ENCODE measurements at regions not wholly inside any gene's neighbourhood (a gene's known extent, or its start where the extent isn't known, plus 50 kb on each side); places are given as distances from the start of the nearest gene placed in this dataset.
A peak's percentile ranks its signal among the peaks of the same experiment; 100 is the strongest.

GRCh38 chr1:187252923-187253322 lies 424.2 kb downstream of the PLA2G4A start:
- TF ChIP-seq FOXM1 (IDR thresholded peaks at IDR 0.05; ENCODE audit: borderline replicate concordance, low read depth) (no peak), NFIC (IDR thresholded peaks at IDR 0.05) (no peak), EGR1 (IDR thresholded peaks at IDR 0.05) (no peak), REST (IDR thresholded peaks at IDR 0.05; ENCODE audit: low read depth) (no peak), CEBPB (IDR thresholded peaks at IDR 0.05) (no peak), EP300 (IDR thresholded peaks at IDR 0.05; ENCODE audit: borderline replicate concordance) (no peak), CREB1 (IDR thresholded peaks at IDR 0.05; ENCODE audit: low read depth) (no peak), ZBTB7A (IDR thresholded peaks at IDR 0.05; ENCODE audit: low read depth) (no peak), TEAD4 (IDR thresholded peaks at IDR 0.05) (no peak), TAF1 (IDR thresholded peaks at IDR 0.05; ENCODE audit: low read depth) (no peak), YY1 (IDR thresholded peaks at IDR 0.05; ENCODE audit: low read depth) (no peak)
- TF ChIP-seq, protein P1, sequence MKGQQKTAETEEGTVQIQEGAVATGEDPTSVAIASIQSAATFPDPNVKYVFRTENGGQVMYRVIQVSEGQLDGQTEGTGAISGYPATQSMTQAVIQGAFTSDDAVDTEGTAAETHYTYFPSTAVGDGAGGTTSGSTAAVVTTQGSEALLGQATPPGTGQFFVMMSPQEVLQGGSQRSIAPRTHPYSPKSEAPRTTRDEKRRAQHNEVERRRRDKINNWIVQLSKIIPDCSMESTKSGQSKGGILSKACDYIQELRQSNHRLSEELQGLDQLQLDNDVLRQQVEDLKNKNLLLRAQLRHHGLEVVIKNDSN (IDR thresholded peaks at IDR 0.05) = no peak
- TF ChIP-seq, protein P2, sequence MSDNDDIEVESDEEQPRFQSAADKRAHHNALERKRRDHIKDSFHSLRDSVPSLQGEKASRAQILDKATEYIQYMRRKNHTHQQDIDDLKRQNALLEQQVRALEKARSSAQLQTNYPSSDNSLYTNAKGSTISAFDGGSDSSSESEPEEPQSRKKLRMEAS (IDR thresholded peaks at IDR 0.05) = no peak

GRCh38 chr1:187257476-187257875 lies 428.7 kb downstream of the PLA2G4A start:
- no peak for TF ChIP-seq TAF1 (IDR thresholded peaks at IDR 0.05; ENCODE audit: low read depth)
- TF ChIP-seq EP300 (IDR thresholded peaks at IDR 0.05; ENCODE audit: borderline replicate concordance) = no peak
- TF ChIP-seq FOXM1 (IDR thresholded peaks at IDR 0.05; ENCODE audit: borderline replicate concordance, low read depth) = no peak
- TF ChIP-seq, protein P2 (IDR thresholded peaks at IDR 0.05) = no peak

- TF ChIP-seq EP300 (IDR thresholded peaks at IDR 0.05; ENCODE audit: borderline replicate concordance) (no peak), TAF1 (IDR thresholded peaks at IDR 0.05; ENCODE audit: low read depth) (no peak), RAD21 (IDR thresholded peaks at IDR 0.05; ENCODE audit: low read depth) (no peak), CREB1 (IDR thresholded peaks at IDR 0.05; ENCODE audit: low read depth) (no peak), EGR1 (IDR thresholded peaks at IDR 0.05) (no peak)
- TF ChIP-seq, protein P2 (IDR thresholded peaks at IDR 0.05) = no peak
Measured at GRCh38 chr1:187261637-187262036, 432.9 kb downstream of the PLA2G4A start.

DNA sequence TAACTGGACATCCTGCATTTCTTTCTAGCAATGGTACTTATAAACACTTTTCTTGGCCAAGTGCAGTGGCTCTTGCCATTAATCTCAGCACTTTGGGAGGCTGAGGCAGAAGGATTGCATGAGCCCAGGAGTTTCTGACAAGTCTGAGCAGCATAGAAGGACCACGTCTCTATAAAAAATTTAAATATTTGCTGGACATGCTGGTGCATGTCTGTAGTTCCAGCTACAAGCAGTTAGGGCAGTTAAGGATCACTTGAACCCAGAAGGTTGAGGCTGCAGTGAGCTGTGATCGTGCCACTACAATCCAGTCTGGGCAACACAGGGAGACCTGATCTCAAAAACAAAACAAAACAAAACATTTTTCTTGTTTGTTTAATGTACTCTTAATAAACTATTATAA lies 434.0 kb downstream of the PLA2G4A start:
- no peak for TF ChIP-seq TAF1 (IDR thresholded peaks at IDR 0.05; ENCODE audit: low read depth)
- no peak for TF ChIP-seq CEBPB (IDR thresholded peaks at IDR 0.05)
- TF ChIP-seq TEAD4 (IDR thresholded peaks at IDR 0.05) = no peak
- TF ChIP-seq REST (IDR thresholded peaks at IDR 0.05; ENCODE audit: low read depth) = no peak
- TF ChIP-seq FOXM1 (IDR thresholded peaks at IDR 0.05; ENCODE audit: borderline replicate concordance, low read depth) = no peak
- TF ChIP-seq ZBTB7A (IDR thresholded peaks at IDR 0.05; ENCODE audit: low read depth) = no peak
- TF ChIP-seq CREB1 (IDR thresholded peaks at IDR 0.05; ENCODE audit: low read depth) = no peak
- TF ChIP-seq, protein P2 (IDR thresholded peaks at IDR 0.05) = no peak
- TF ChIP-seq, protein P1 (IDR thresholded peaks at IDR 0.05) = no peak
- TF ChIP-seq EP300 (IDR thresholded peaks at IDR 0.05; ENCODE audit: borderline replicate concordance) = no peak
- TF ChIP-seq TCF12 (IDR thresholded peaks at IDR 0.05; ENCODE audit: low read depth) = no peak
- no peak for TF ChIP-seq RAD21 (IDR thresholded peaks at IDR 0.05; ENCODE audit: low read depth)
- no peak for TF ChIP-seq NFIC (IDR thresholded peaks at IDR 0.05)
- TF ChIP-seq YY1 (IDR thresholded peaks at IDR 0.05; ENCODE audit: low read depth) = no peak
- no peak for TF ChIP-seq EGR1 (IDR thresholded peaks at IDR 0.05)

DNA sequence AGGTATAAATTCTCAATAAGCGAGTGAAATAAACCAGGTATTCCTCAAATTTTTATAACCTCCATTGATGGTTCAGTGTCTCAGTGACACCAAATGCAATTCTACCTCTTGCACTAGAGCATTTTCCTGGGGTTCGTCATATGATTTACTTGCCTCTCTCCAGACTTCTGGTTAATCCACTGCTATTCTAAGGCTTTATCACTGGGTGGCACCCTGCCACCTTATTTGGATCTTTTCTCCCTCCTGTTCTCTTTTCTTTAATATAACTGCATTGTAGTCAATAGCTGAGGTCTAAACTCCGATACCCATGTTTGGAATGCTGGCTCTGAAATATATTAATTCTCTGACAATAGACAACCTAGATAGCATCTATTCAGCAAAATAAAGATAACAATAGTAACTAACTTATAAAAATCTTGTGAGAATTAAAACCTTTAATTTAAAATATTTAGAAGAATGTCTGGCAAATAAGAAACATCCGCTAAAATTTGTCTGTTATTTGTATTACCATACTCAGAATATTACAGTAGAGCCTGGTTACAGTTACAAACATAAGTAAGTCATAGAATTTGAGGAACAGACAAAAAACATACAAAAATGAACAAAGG lies 436.4 kb downstream of the PLA2G4A start:
- TF ChIP-seq ZBTB7A (IDR thresholded peaks at IDR 0.05; ENCODE audit: low read depth) (no peak), EP300 (IDR thresholded peaks at IDR 0.05; ENCODE audit: borderline replicate concordance) (no peak), TEAD4 (IDR thresholded peaks at IDR 0.05) (no peak), RAD21 (IDR thresholded peaks at IDR 0.05; ENCODE audit: low read depth) (peak; percentile 74)

DNA sequence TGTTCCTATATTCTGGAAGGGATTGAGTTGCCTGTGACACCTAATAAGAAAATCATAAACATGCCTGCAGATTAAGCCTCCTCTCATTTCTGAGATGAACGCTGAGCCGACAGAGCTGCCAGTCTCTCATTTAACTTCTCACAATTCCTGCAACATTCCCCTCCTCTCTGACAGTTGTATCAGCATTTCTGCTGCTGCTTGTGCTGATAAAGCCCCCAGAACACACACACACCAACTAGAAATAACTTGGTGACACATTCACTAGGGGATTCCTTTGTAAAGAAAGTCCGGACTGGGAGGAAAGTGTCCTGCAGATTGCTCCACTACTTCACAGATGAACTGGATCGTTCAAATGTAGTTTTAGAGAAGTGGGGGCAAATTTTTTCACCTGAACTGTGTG lies 437.3 kb downstream of the PLA2G4A start:
- TF ChIP-seq TCF12 (IDR thresholded peaks at IDR 0.05; ENCODE audit: low read depth) (no peak), RAD21 (IDR thresholded peaks at IDR 0.05; ENCODE audit: low read depth) (no peak), FOXM1 (IDR thresholded peaks at IDR 0.05; ENCODE audit: borderline replicate concordance, low read depth) (no peak), YY1 (IDR thresholded peaks at IDR 0.05; ENCODE audit: low read depth) (no peak)
- TF ChIP-seq, protein P2 (IDR thresholded peaks at IDR 0.05) = no peak
